ENCODE measurements at regions not wholly inside any gene's neighbourhood (a gene's known extent, or its start where the extent isn't known, plus 50 kb on each side); places are given as distances from the start of the nearest gene placed in this dataset.

GRCh38 chr5:126097876-126098275 is 325.3 kb upstream of the GRAMD2B start:
- no peak for ATAC-seq
- no peaks in the 10 kb centered on the region for H3K4me1 Mint-ChIP-seq
- no peaks in the 10 kb centered on the region for H3K36me3 Mint-ChIP-seq
- no peak overlapping the region for H3K27ac Mint-ChIP-seq
- no peaks in the 10 kb centered on the region for H3K9me3 Mint-ChIP-seq
- no peak overlapping the region for H3K4me3 Mint-ChIP-seq
- H3K27me3 Mint-ChIP-seq = no peaks in the 10 kb centered on the region

- Mint-ChIP-seq H3K36me3 (no peaks in the 10 kb centered on the region), H3K9me3 (no peaks in the 10 kb centered on the region), H3K4me3 (no peak overlapping the region), H3K27me3 (no peaks in the 10 kb centered on the region), H3K4me1 (no peaks in the 10 kb centered on the region), H3K27ac (no peak overlapping the region)
- ATAC-seq = no peak
These were observed 324.7 kb upstream of the GRAMD2B start for GRCh38 chr5:126098330-126099017.

GRCh38 chr5:126099077-126099476 is 324.1 kb upstream of the GRAMD2B start:
- Mint-ChIP-seq H3K4me1 (no peaks in the 10 kb centered on the region), H3K4me3 (no peak overlapping the region), H3K36me3 (no peaks in the 10 kb centered on the region), H3K27me3 (no peaks in the 10 kb centered on the region), H3K27ac (no peak overlapping the region), H3K9me3 (no peaks in the 10 kb centered on the region)
- no peak for ATAC-seq

GRCh38 chr5:126100767-126101166 is 322.4 kb upstream of the GRAMD2B start:
- Mint-ChIP-seq H3K4me1 (no peaks in the 10 kb centered on the region), H3K9me3 (no peaks in the 10 kb centered on the region), H3K4me3 (no peak overlapping the region), H3K27me3 (no peaks in the 10 kb centered on the region), H3K27ac (no peak overlapping the region), H3K36me3 (no peaks in the 10 kb centered on the region)
- ATAC-seq = no peak

- no peak for ATAC-seq
- Mint-ChIP-seq H3K36me3 (no peaks in the 10 kb centered on the region), H3K4me3 (no peak overlapping the region), H3K27me3 (no peaks in the 10 kb centered on the region), H3K4me1 (no peaks in the 10 kb centered on the region), H3K27ac (no peak overlapping the region), H3K9me3 (no peaks in the 10 kb centered on the region)
These were observed 321.3 kb upstream of the GRAMD2B start for GRCh38 chr5:126101901-126102300.

GRCh38 chr5:126103050-126103449 is 320.2 kb upstream of the GRAMD2B start:
- Mint-ChIP-seq H3K4me1 (no peaks in the 10 kb centered on the region), H3K27ac (no peak overlapping the region), H3K4me3 (no peak overlapping the region), H3K9me3 (no peaks in the 10 kb centered on the region), H3K27me3 (no peaks in the 10 kb centered on the region), H3K36me3 (no peaks in the 10 kb centered on the region)
- ATAC-seq = no peak

- no peak for ATAC-seq
- H3K4me3 Mint-ChIP-seq = no peak overlapping the region
These were observed 319.3 kb upstream of the GRAMD2B start for GRCh38 chr5:126103868-126104267.

GRCh38 chr5:126104341-126104740 is 318.9 kb upstream of the GRAMD2B start:
- no peaks in the 10 kb centered on the region for H3K9me3 Mint-ChIP-seq
- H3K4me3 Mint-ChIP-seq = no peak overlapping the region
- H3K36me3 Mint-ChIP-seq = no peaks in the 10 kb centered on the region
- no peak for ATAC-seq
- H3K27ac Mint-ChIP-seq = no peak overlapping the region
- no peaks in the 10 kb centered on the region for H3K27me3 Mint-ChIP-seq
- H3K4me1 Mint-ChIP-seq = no peaks in the 10 kb centered on the region

More at GRCh38 chr5:126103868-126104267, 319.3 kb upstream of the GRAMD2B start:
- H3K9me3 Mint-ChIP-seq = no peaks in the 10 kb centered on the region
- no peaks in the 10 kb centered on the region for H3K36me3 Mint-ChIP-seq
- no peak overlapping the region for H3K27ac Mint-ChIP-seq
- H3K4me1 Mint-ChIP-seq = no peaks in the 10 kb centered on the region
- no peaks in the 10 kb centered on the region for H3K27me3 Mint-ChIP-seq

GRCh38 chr5:126104951-126105350 is 318.3 kb upstream of the GRAMD2B start:
- H3K36me3 Mint-ChIP-seq = no peaks in the 10 kb centered on the region
- H3K27ac Mint-ChIP-seq = no peak overlapping the region
- H3K27me3 Mint-ChIP-seq = no peaks in the 10 kb centered on the region
- ATAC-seq = no peak
- no peaks in the 10 kb centered on the region for H3K4me1 Mint-ChIP-seq
- no peak overlapping the region for H3K4me3 Mint-ChIP-seq
- H3K9me3 Mint-ChIP-seq = no peaks in the 10 kb centered on the region

- Mint-ChIP-seq H3K9me3 (no peaks in the 10 kb centered on the region), H3K36me3 (no peaks in the 10 kb centered on the region), H3K4me1 (no peaks in the 10 kb centered on the region), H3K27me3 (no peaks in the 10 kb centered on the region), H3K4me3 (no peak overlapping the region), H3K27ac (no peak overlapping the region)
- no peak for ATAC-seq
These were observed 317.2 kb upstream of the GRAMD2B start for GRCh38 chr5:126106029-126106428.

- Mint-ChIP-seq H3K27me3 (no peaks in the 10 kb centered on the region), H3K27ac (no peak overlapping the region), H3K36me3 (no peaks in the 10 kb centered on the region), H3K4me3 (no peak overlapping the region), H3K9me3 (peaks cover 9% of the 10 kb centered on the region), H3K4me1 (no peaks in the 10 kb centered on the region)
- no peak for ATAC-seq
These were observed 315.8 kb upstream of the GRAMD2B start for GRCh38 chr5:126107381-126107780.

GRCh38 chr5:126108470-126108869 is 314.7 kb upstream of the GRAMD2B start:
- no peaks in the 10 kb centered on the region for H3K36me3 Mint-ChIP-seq
- ATAC-seq = no peak
- H3K4me1 Mint-ChIP-seq = no peaks in the 10 kb centered on the region
- peaks cover 9% of the 10 kb centered on the region for H3K9me3 Mint-ChIP-seq
- H3K27ac Mint-ChIP-seq = no peak overlapping the region
- no peak overlapping the region for H3K4me3 Mint-ChIP-seq
- no peaks in the 10 kb centered on the region for H3K27me3 Mint-ChIP-seq

GRCh38 chr5:126115059-126115629 is 308.1 kb upstream of the GRAMD2B start:
- Mint-ChIP-seq H3K4me3 (no peak overlapping the region), H3K27ac (no peak overlapping the region), H3K36me3 (no peaks in the 10 kb centered on the region), H3K4me1 (no peaks in the 10 kb centered on the region), H3K27me3 (no peaks in the 10 kb centered on the region), H3K9me3 (peaks cover 12% of the 10 kb centered on the region)
- no peak for ATAC-seq

GRCh38 chr5:126117044-126117443 is 306.2 kb upstream of the GRAMD2B start:
- no peaks in the 10 kb centered on the region for H3K36me3 Mint-ChIP-seq
- peaks cover 7% of the 10 kb centered on the region for H3K9me3 Mint-ChIP-seq
- H3K27me3 Mint-ChIP-seq = no peaks in the 10 kb centered on the region
- H3K4me3 Mint-ChIP-seq = no peak overlapping the region
- no peaks in the 10 kb centered on the region for H3K4me1 Mint-ChIP-seq
- no peak overlapping the region for H3K27ac Mint-ChIP-seq
- ATAC-seq = no peak

- Mint-ChIP-seq H3K27ac (no peak overlapping the region), H3K4me3 (no peak overlapping the region), H3K27me3 (no peaks in the 10 kb centered on the region), H3K4me1 (no peaks in the 10 kb centered on the region), H3K9me3 (peaks cover 3% of the 10 kb centered on the region), H3K36me3 (no peaks in the 10 kb centered on the region)
- no peak for ATAC-seq
These were observed 303.2 kb upstream of the GRAMD2B start for GRCh38 chr5:126119887-126120442.

GRCh38 chr5:126120939-126121338 is 302.3 kb upstream of the GRAMD2B start:
- no peaks in the 10 kb centered on the region for H3K9me3 Mint-ChIP-seq
- no peaks in the 10 kb centered on the region for H3K27me3 Mint-ChIP-seq
- H3K27ac Mint-ChIP-seq = no peak overlapping the region
- H3K36me3 Mint-ChIP-seq = no peaks in the 10 kb centered on the region
- no peaks in the 10 kb centered on the region for H3K4me1 Mint-ChIP-seq
- H3K4me3 Mint-ChIP-seq = no peak overlapping the region
- no peak for ATAC-seq
